ENCODE measurements at regions not wholly inside any gene's neighbourhood (a gene's known extent, or its start where the extent isn't known, plus 50 kb on each side); places are given as distances from the start of the nearest gene placed in this dataset.

GRCh38 chr4:159464302-159464701, 361.4 kb downstream of the RAPGEF2 start:
- ChIA-PET CTCF (interaction anchor here (0.7 to 1.0 kb wide), 2 partner anchors 9 to 1281 kb away, joined by 4 read pairs; no protein-coding TSS in a partner anchor), POLR2A (no interaction called here)
- Histone ChIP-seq H3K4me2 (no peak overlapping the region), H3K4me1 (no peaks in the 10 kb centered on the region), H3K4me3 (no peak overlapping the region), H3K9me3 (peaks cover 4% of the 10 kb centered on the region; the same call in 1 of the 3 replicates), H3K27ac (no peak overlapping the region)
- no peak for DNase-seq (ENCODE audit: low read depth in 1 of 2, low spot score in 1 of 2)
- no peak for TF ChIP-seq HOXB13 (CRISPR knock-in tag; IDR thresholded peaks at IDR 0.05; ENCODE audit: low read depth)
- no peak for TF ChIP-seq CBX2 (IDR thresholded peaks at IDR 0.05; ENCODE audit: borderline replicate concordance, low read depth)
- no peak for TF ChIP-seq ELK1 (IDR thresholded peaks at IDR 0.05; ENCODE audit: low read depth, low read length)
- no peak for ATAC-seq
- no peak for FAIRE-seq

GRCh38 chr4:159476886-159477285, 374.0 kb downstream of the RAPGEF2 start:
- Histone ChIP-seq H3K9me3 (no peaks in the 10 kb centered on the region), H3K4me2 (no peak overlapping the region), H3K4me3 (no peak overlapping the region), H3K27ac (no peak overlapping the region), H3K4me1 (no peaks in the 10 kb centered on the region)
- ATAC-seq = no peak
- no peak for TF ChIP-seq SREBF2 (IDR thresholded peaks at IDR 0.05)
- TF ChIP-seq TP53 (CRISPR knock-in tag; IDR thresholded peaks at IDR 0.05) = no peak
- TF ChIP-seq ZNF302 (CRISPR knock-in tag; IDR thresholded peaks at IDR 0.05) = no peak
- no peak for TF ChIP-seq CEBPB (IDR thresholded peaks at IDR 0.05)
- TF ChIP-seq ZFP36 (IDR thresholded peaks at IDR 0.05; ENCODE audit: borderline replicate concordance, partially characterized antibody) = no peak
- TF ChIP-seq RFX5 (IDR thresholded peaks at IDR 0.05) = no peak
- FAIRE-seq = no peak
- WGBS (ENCODE audit: missing lambda C conversion rate) = 62% methylated on average over 1 of the region's 1 CpG
- CTCF ChIA-PET = interaction anchor here (0.5 kb wide), 1 partner anchor 23 kb away, joined by 3 read pairs; no protein-coding TSS in a partner anchor
- POLR2A ChIA-PET = no interaction called here
- no peak for DNase-seq (ENCODE audit: low read depth in 1 of 2, low spot score in 1 of 2)

- Histone ChIP-seq H3K27ac (no peak overlapping the region), H3K4me3 (no peak overlapping the region), H3K9me3 (no peaks in the 10 kb centered on the region), H3K4me1 (no peaks in the 10 kb centered on the region), H3K4me2 (no peak overlapping the region)
- ATAC-seq (no peak), DNase-seq (ENCODE audit: low read depth in 1 of 2, low spot score in 1 of 2) (no peak), FAIRE-seq (no peak)
- POLR2A ChIA-PET = no interaction called here
- 9% methylated on average over 1 of the region's 1 CpG for WGBS (ENCODE audit: missing lambda C conversion rate)
- TF ChIP-seq CBX2 (IDR thresholded peaks at IDR 0.05; ENCODE audit: borderline replicate concordance, low read depth) (no peak), HES2 (IDR thresholded peaks at IDR 0.05) (no peak), RARB (CRISPR knock-in tag; IDR thresholded peaks at IDR 0.05) (no peak), RNF2 (IDR thresholded peaks at IDR 0.05; ENCODE audit: borderline replicate concordance, low read depth) (no peak), ELK1 (IDR thresholded peaks at IDR 0.05; ENCODE audit: low read depth, low read length) (no peak), TP53 (CRISPR knock-in tag; IDR thresholded peaks at IDR 0.05) (no peak), MAFK (IDR thresholded peaks at IDR 0.05; ENCODE audit: partially characterized antibody) (no peak), POLR2AphosphoS2 (conservative IDR thresholded peaks at IDR 0.05; ENCODE audit: low read length) (no peak), HDAC2 (IDR thresholded peaks at IDR 0.05) (no peak), BHLHE40 (IDR thresholded peaks at IDR 0.05; ENCODE audit: low read depth, low read length) (no peak)
- CTCF ChIA-PET = no interaction called here
Observed at GRCh38 chr4:159480826-159481225, 377.9 kb downstream of the RAPGEF2 start.

GRCh38 chr4:159481936-159482335, 379.1 kb downstream of the RAPGEF2 start:
- Histone ChIP-seq H3K4me2 (no peak overlapping the region), H3K4me1 (no peaks in the 10 kb centered on the region), H3K4me3 (no peak overlapping the region), H3K9me3 (no peaks in the 10 kb centered on the region), H3K27ac (no peak overlapping the region)
- DNase-seq (ENCODE audit: low read depth in 1 of 2, low spot score in 1 of 2) (no peak), ATAC-seq (no peak), FAIRE-seq (no peak)
- 60% methylated on average over 6 of the region's 6 CpGs for WGBS (ENCODE audit: missing lambda C conversion rate)
- ChIA-PET POLR2A (no interaction called here), CTCF (no interaction called here)
- TF ChIP-seq E2F6 (IDR thresholded peaks at IDR 0.05; ENCODE audit: borderline replicate concordance, low read depth) (no peak), KDM5A (IDR thresholded peaks at IDR 0.05) (no peak), HMGXB4 (CRISPR knock-in tag; IDR thresholded peaks at IDR 0.05; ENCODE audit: borderline replicate concordance) (no peak), SREBF2 (IDR thresholded peaks at IDR 0.05) (no peak), HES2 (IDR thresholded peaks at IDR 0.05) (no peak), REST (IDR thresholded peaks at IDR 0.05) (no peak), HOXB13 (CRISPR knock-in tag; IDR thresholded peaks at IDR 0.05; ENCODE audit: low read depth) (no peak), EHMT2 (IDR thresholded peaks at IDR 0.05; ENCODE audit: low read depth) (no peak)
